GM12878 (cell line): ENCODE measurements at regions not wholly inside any gene's neighbourhood (a gene's known extent, or its start where the extent isn't known, plus 50 kb on each side); places are given as distances from the start of the nearest gene placed in this dataset.

Experiments used
- ATAC-seq: fragments of 200-7000 bp; cut with Tn5 transposase; 3 replicates; pipeline ENCODE4 v1.9.1; 2020; ENCODE audit warnings: mild to moderate bottlenecking, moderate library complexity
- BruUV-seq: library from RNA; stranded (reverse); fragments of 400-500 nt; replicated peaks from 2 replicates; lab custom pipeline; 2021; lab: Mats Ljungman, UMichigan
- CTCF ChIA-PET: fragments of 300-600 bp; sonication (Branson Sonifier 250); formaldehyde crosslinking; extraction: SDS; loops from one replicate; lab custom pipeline; 2021; ENCODE audit warnings: inconsistent platforms; lab: Yijun Ruan, JAX
- POLR2A ChIA-PET: fragments of 350-600 bp; formaldehyde crosslinking; extraction: SDS; loops from one replicate; lab custom pipeline; 2021; ENCODE audit warnings: inconsistent platforms; lab: Charles Lee
- RAD21 ChIA-PET: fragments of 300-600 bp; sonication (Branson Sonifier 250); formaldehyde crosslinking; loops from one replicate; lab custom pipeline; 2023; ENCODE audit warnings: antibody characterized with exemption; ENCODE audit not compliant: unreplicated experiment; lab: Charles Lee
- SMC1A ChIA-PET: fragments of 300-600 bp; sonication (Branson Sonifier 250); formaldehyde crosslinking; loops from one replicate; lab custom pipeline; 2023; ENCODE audit not compliant: unreplicated experiment, uncharacterized antibody; lab: Charles Lee
- DNase-seq: peaks from one replicate; pipeline ENCODE4 v3.0.0-alpha.2; 2011; ENCODE audit warnings: low read depth, low spot score
- FAIRE-seq: peaks from 3 replicates; lab custom pipeline; 2011; peaks lifted over from hg19 to GRCh38; lab: Jason Lieb, UNC
- H2AFZ ChIP-seq: 2 replicates; pipeline ENCODE4 v1.6.0; 2011; ENCODE audit warnings: low read depth, low read length, control low read depth; ENCODE audit not compliant: control insufficient read depth
- H3K27ac ChIP-seq: 2 replicates; pipeline ENCODE4 v1.5.1; 2011; ENCODE audit warnings: control low read depth; ENCODE audit not compliant: control insufficient read depth, insufficient read depth
- H3K27me3 ChIP-seq, 2 experiments: replicated peaks in 1 of 2; 2 replicates each; pipeline versions ENCODE4 v1.6.0 to v1.6.1; 2011; ENCODE audit warnings: low read length in 1 of 2; ENCODE audit not compliant: control insufficient read depth in 2 of 2, insufficient read depth in 2 of 2
- H3K36me3 ChIP-seq, 2 experiments: 2 replicates each; pipeline ENCODE4 v1.5.1; 2011; ENCODE audit warnings: low read length in 1 of 2; ENCODE audit not compliant: control insufficient read depth in 2 of 2, insufficient read depth in 2 of 2
- H3K4me1 ChIP-seq: 2 replicates; pipeline ENCODE4 v1.6.1; 2011; ENCODE audit warnings: mild to moderate bottlenecking, low read length, moderate library complexity, mixed read lengths; ENCODE audit not compliant: control insufficient read depth, insufficient read depth
- H3K4me2 ChIP-seq: 2 replicates; pipeline ENCODE4 v1.6.0; 2011; ENCODE audit warnings: control low read depth; ENCODE audit not compliant: control insufficient read depth, insufficient read depth
- H3K4me3 ChIP-seq: fragments of 200-600 bp; sonication (generic); 2 replicates; pipeline ENCODE4 v1.5.1; 2016
- H3K79me2 ChIP-seq: 2 replicates; pipeline ENCODE4 v1.6.0; 2011; ENCODE audit warnings: low read length; ENCODE audit not compliant: control insufficient read depth, insufficient read depth
- H3K9ac ChIP-seq: 2 replicates; pipeline ENCODE4 v1.8.0; 2011; ENCODE audit warnings: low read length, control low read depth, mixed read lengths; ENCODE audit not compliant: control insufficient read depth, insufficient read depth
- H3K9me3 ChIP-seq: replicated peaks from 3 replicates; pipeline ENCODE4 v1.5.1; 2011; ENCODE audit warnings: mild to moderate bottlenecking, low read length; ENCODE audit not compliant: control insufficient read depth, insufficient read depth
- H4K20me1 ChIP-seq: 2 replicates; pipeline ENCODE4 v1.6.0; 2011; ENCODE audit not compliant: control insufficient read depth, insufficient read depth
- BCL3 ChIP-seq: IDR thresholded peaks from 2 replicates; pipeline ENCODE4 v1.6.1; 2011; ENCODE audit warnings: borderline replicate concordance, low read depth, mild to moderate bottlenecking, moderate library complexity, low read length; ENCODE audit not compliant: insufficient read depth, poor library complexity, severe bottlenecking
- BCLAF1 ChIP-seq: fragments of 450-650 bp; IDR thresholded peaks from 2 replicates; pipeline ENCODE4 v1.6.1; 2017; ENCODE audit warnings: antibody characterized with exemption, mild to moderate bottlenecking, moderate library complexity
- BMI1 ChIP-seq: fragments of 450-650 bp; IDR thresholded peaks from 2 replicates; pipeline ENCODE4 v1.6.1; 2016; ENCODE audit warnings: mild to moderate bottlenecking, moderate library complexity, borderline replicate concordance
- CHD4 ChIP-seq: fragments of 200-600 bp; sonication (generic); IDR thresholded peaks from 2 replicates; pipeline ENCODE4 v1.6.1; 2016; ENCODE audit warnings: mild to moderate bottlenecking
- CTCF ChIP-seq, 3 experiments: IDR thresholded peaks in 2 of 3; conservative IDR thresholded peaks in 1 of 3; 2 replicates each; pipeline ENCODE4 v1.5.1; 2011; ENCODE audit warnings: low read depth in 3 of 3, low read length in 3 of 3, mild to moderate bottlenecking in 3 of 3, control low read depth in 2 of 3, moderate library complexity in 2 of 3, inconsistent platforms in 1 of 3, mixed read lengths in 1 of 3; ENCODE audit not compliant: control insufficient read depth in 2 of 3, insufficient read depth in 1 of 3; ENCODE audit errors: extremely low read depth in 1 of 3
- E2F4 ChIP-seq: IDR thresholded peaks from 2 replicates; pipeline ENCODE4 v1.6.1; 2012; ENCODE audit warnings: low read depth, low read length, improper control_type of control experiment
- GABPA ChIP-seq: IDR thresholded peaks from 2 replicates; pipeline ENCODE4 v1.6.1; 2014; ENCODE audit warnings: antibody characterized with exemption, low read depth, mild to moderate bottlenecking, inconsistent platforms
- HDAC6 ChIP-seq: fragments of 200-600 bp; sonication (generic); IDR thresholded peaks from one replicate; pipeline ENCODE4 v1.8.0; 2017; ENCODE audit warnings: antibody characterized with exemption; ENCODE audit not compliant: unreplicated experiment
- KLF5 ChIP-seq: fragments of 450-650 bp; IDR thresholded peaks from 2 replicates; pipeline ENCODE4 v1.6.1; 2014; ENCODE audit warnings: mild to moderate bottlenecking; ENCODE audit not compliant: partially characterized antibody
- NR2C2 ChIP-seq: IDR thresholded peaks from 2 replicates; pipeline ENCODE4 v1.6.1; 2011; ENCODE audit warnings: borderline replicate concordance, low read depth; ENCODE audit not compliant: control insufficient read depth, insufficient read length
- NR2F1 ChIP-seq: fragments of 450-650 bp; conservative IDR thresholded peaks from 2 replicates; pipeline ENCODE4 v1.6.1; 2017; ENCODE audit warnings: mild to moderate bottlenecking
- RCOR1 ChIP-seq: conservative IDR thresholded peaks from 2 replicates; pipeline ENCODE4 v1.6.1; 2012; ENCODE audit warnings: low read depth, low read length, improper control_type of control experiment
- TCF3 ChIP-seq: IDR thresholded peaks from 2 replicates; pipeline ENCODE4 v1.6.1; 2012; ENCODE audit warnings: low read depth, mild to moderate bottlenecking, low read length, borderline replicate concordance; ENCODE audit not compliant: insufficient read depth
- WRNIP1 ChIP-seq: IDR thresholded peaks from 2 replicates; pipeline ENCODE4 v1.6.1; 2011; ENCODE audit warnings: low read depth, low read length, improper control_type of control experiment, borderline replicate concordance
- WGBS: methylation state at CpG from one replicate; pipeline ENCODE4 v1.1.6; 2016; ENCODE audit warnings: low lambda C conversion rate; ENCODE audit not compliant: insufficient replicate concordance, insufficient coverage; ENCODE audit errors: missing lambda C conversion rate; 5-methylcytosine and 5-hydroxymethylcytosine counted together
- in situ Hi-C: fragments of 300-500 bp; cut with MboI; formaldehyde crosslinking; loops from 9 replicates; pipeline ENCODE4 v1.14.3; 2018; ENCODE audit warnings: mixed read lengths
- intact Hi-C: fragments of 100-400 bp; cut with micrococcal nuclease; formaldehyde crosslinking; loops from one replicate; pipeline ENCODE4 v1.14.2; 2022; ENCODE audit not compliant: unreplicated experiment

GRCh38 chr16:66199189-66199588 lies 167.3 kb upstream of the CDH5 start:
- intact Hi-C loops (no loop called here), in situ Hi-C loops (no loop called here)
- ChIA-PET POLR2A (interaction anchor here (0.6 kb wide), 1 partner anchor 15 kb away, joined by 3 read pairs; no protein-coding TSS in a partner anchor), RAD21 (no interaction called here), SMC1A (no interaction called here), CTCF (no interaction called here)
- DNase-seq (no peak), FAIRE-seq (no peak), ATAC-seq (no peak)
- Histone ChIP-seq H3K4me3 (no peak overlapping the region), H3K9ac (no peak overlapping the region), H3K9me3 (no peaks in the 10 kb centered on the region), H3K27me3 (no peaks in the 10 kb centered on the region; a peak in 1 of 4 replicates), H3K4me1 (no peaks in the 10 kb centered on the region), H3K4me2 (no peak overlapping the region), H2AFZ (no peak overlapping the region), H4K20me1 (no peaks in the 10 kb centered on the region), H3K79me2 (no peaks in the 10 kb centered on the region), H3K27ac (no peak overlapping the region), H3K36me3 (no peaks in the 10 kb centered on the region)
- WGBS = 88% methylated on average over 1 of the region's 1 CpG
- BruUV-seq = no TSS peak
- no peak for TF ChIP-seq KLF5
- TF ChIP-seq BMI1 = no peak
- TF ChIP-seq TCF3 = no peak
- TF ChIP-seq WRNIP1 = no peak
- TF ChIP-seq NR2C2 = no peak
- TF ChIP-seq HDAC6 = no peak
- TF ChIP-seq RCOR1 = no peak
- TF ChIP-seq GABPA = no peak
- TF ChIP-seq CHD4 = no peak
- no peak for TF ChIP-seq CTCF (IDR thresholded peaks at IDR 0.05 in 2 of 3, conservative IDR thresholded peaks at IDR 0.05 in 1 of 3; ENCODE audit: control insufficient read depth in 2 of 3, extremely low read depth in 1 of 3, insufficient read depth in 1 of 3, low read depth in 3 of 3, low read length in 3 of 3)
- TF ChIP-seq E2F4 = no peak
- no peak for TF ChIP-seq BCL3
- no peak for TF ChIP-seq BCLAF1
- no peak for TF ChIP-seq NR2F1
